ENCODE measurements at regions not wholly inside any gene's neighbourhood (a gene's known extent, or its start where the extent isn't known, plus 50 kb on each side); places are given as distances from the start of the nearest gene placed in this dataset.

DNA sequence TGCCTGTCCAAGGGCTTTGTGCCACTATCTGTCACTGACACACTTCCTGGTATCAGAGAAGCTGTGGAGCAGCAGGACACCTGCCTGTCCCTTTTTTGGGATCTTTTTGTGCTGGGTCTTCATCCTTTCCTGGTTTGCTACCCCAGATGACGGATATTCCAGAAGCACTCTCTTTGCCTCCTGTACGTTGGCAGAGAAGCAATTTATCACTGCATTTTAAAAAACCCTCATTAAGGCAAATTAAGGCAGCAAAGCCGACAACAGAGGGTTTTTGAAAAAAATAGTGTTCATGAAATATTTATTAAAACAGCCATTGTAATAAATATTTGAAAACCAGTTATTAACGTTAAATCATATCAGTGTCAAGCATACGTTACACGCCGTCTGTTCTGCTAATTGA is 209.6 kb upstream of the NTM start:
- TF ChIP-seq CTCF (conservative IDR thresholded peaks at IDR 0.05; ENCODE audit: low read length): no peak
- no peak for TF ChIP-seq EZH2phosphoT487 (IDR thresholded peaks at IDR 0.05; ENCODE audit: borderline replicate concordance, low read depth, low read length)
